ENCODE measurements at regions not wholly inside any gene's neighbourhood (a gene's known extent, or its start where the extent isn't known, plus 50 kb on each side); places are given as distances from the start of the nearest gene placed in this dataset.

- Histone ChIP-seq H3K4me3 (no peak overlapping the region), H3K36me3 (no peaks in the 10 kb centered on the region), H3K27me3 (no peaks in the 10 kb centered on the region), H3K4me1 (no peaks in the 10 kb centered on the region), H3K27ac (no peak overlapping the region), H3K9me3 (no peaks in the 10 kb centered on the region)
- DNase-seq (ENCODE audit: extremely low spot score in 2 of 2) = no peak
- intact Hi-C loops (cut with DNase I) = no loop called here
- TF ChIP-seq POLR2A (IDR thresholded peaks at IDR 0.05) = no peak
- TF ChIP-seq, protein P1, sequence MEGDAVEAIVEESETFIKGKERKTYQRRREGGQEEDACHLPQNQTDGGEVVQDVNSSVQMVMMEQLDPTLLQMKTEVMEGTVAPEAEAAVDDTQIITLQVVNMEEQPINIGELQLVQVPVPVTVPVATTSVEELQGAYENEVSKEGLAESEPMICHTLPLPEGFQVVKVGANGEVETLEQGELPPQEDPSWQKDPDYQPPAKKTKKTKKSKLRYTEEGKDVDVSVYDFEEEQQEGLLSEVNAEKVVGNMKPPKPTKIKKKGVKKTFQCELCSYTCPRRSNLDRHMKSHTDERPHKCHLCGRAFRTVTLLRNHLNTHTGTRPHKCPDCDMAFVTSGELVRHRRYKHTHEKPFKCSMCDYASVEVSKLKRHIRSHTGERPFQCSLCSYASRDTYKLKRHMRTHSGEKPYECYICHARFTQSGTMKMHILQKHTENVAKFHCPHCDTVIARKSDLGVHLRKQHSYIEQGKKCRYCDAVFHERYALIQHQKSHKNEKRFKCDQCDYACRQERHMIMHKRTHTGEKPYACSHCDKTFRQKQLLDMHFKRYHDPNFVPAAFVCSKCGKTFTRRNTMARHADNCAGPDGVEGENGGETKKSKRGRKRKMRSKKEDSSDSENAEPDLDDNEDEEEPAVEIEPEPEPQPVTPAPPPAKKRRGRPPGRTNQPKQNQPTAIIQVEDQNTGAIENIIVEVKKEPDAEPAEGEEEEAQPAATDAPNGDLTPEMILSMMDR (IDR thresholded peaks at IDR 0.05) = no peak
- no peak for TF ChIP-seq POLR2AphosphoS5 (IDR thresholded peaks at IDR 0.05; ENCODE audit: insufficient read depth in 1 of 2, low read depth in 1 of 2)
Measured at GRCh38 chr15:86009727-86010126, 69.9 kb upstream of the AGBL1 start.

DNA sequence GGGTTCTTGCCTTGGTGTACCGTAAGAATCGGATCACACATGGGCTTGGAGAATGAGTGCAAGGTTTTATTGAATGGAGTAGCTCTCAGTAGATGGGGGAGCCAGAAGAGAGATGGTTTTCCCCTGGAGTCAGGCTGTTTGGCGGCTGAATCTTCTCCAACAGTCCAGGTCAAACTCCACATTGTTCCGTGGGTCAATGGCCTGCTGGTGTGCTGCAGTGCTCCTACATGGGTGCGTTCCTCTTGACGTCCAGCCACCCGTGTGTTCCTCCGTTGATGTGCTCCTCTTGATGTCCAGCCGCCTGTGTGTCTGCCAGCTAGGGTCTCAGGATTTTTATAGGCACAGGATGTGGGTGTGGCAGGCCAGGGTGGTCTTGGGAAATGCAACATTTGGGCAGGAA lies 69.3 kb upstream of the AGBL1 start:
- TF ChIP-seq POLR2A (IDR thresholded peaks at IDR 0.05) (no peak), POLR2AphosphoS5 (IDR thresholded peaks at IDR 0.05; ENCODE audit: insufficient read depth in 1 of 2, low read depth in 1 of 2) (no peak)
- TF ChIP-seq, protein P1 (IDR thresholded peaks at IDR 0.05) = no peak
- DNase-seq (ENCODE audit: extremely low spot score in 2 of 2) = no peak
- Histone ChIP-seq H3K27ac (no peak overlapping the region), H3K27me3 (no peaks in the 10 kb centered on the region), H3K4me3 (no peak overlapping the region), H3K4me1 (no peaks in the 10 kb centered on the region), H3K9me3 (no peaks in the 10 kb centered on the region), H3K36me3 (no peaks in the 10 kb centered on the region)
- intact Hi-C loops (cut with DNase I) = no loop called here

GRCh38 chr15:86010891-86011290 lies 68.8 kb upstream of the AGBL1 start:
- H3K27ac ChIP-seq = no peak overlapping the region
- no peak for DNase-seq (ENCODE audit: extremely low spot score in 2 of 2)
- no peaks in the 10 kb centered on the region for H3K4me1 ChIP-seq
- H3K36me3 ChIP-seq = no peaks in the 10 kb centered on the region
- no peaks in the 10 kb centered on the region for H3K27me3 ChIP-seq
- H3K9me3 ChIP-seq = no peaks in the 10 kb centered on the region
- TF ChIP-seq POLR2A (IDR thresholded peaks at IDR 0.05) = no peak
- TF ChIP-seq POLR2AphosphoS5 (IDR thresholded peaks at IDR 0.05; ENCODE audit: insufficient read depth in 1 of 2, low read depth in 1 of 2) = no peak
- TF ChIP-seq, protein P1 (IDR thresholded peaks at IDR 0.05) = no peak
- intact Hi-C loops (cut with DNase I) = no loop called here
- H3K4me3 ChIP-seq = no peak overlapping the region

GRCh38 chr15:86014016-86014415 lies 65.7 kb upstream of the AGBL1 start:
- H3K4me1 ChIP-seq = no peaks in the 10 kb centered on the region
- intact Hi-C loops (cut with DNase I) = no loop called here
- H3K4me3 ChIP-seq = no peak overlapping the region
- no peak overlapping the region for H3K27ac ChIP-seq
- no peak for DNase-seq (ENCODE audit: extremely low spot score in 2 of 2)
- H3K36me3 ChIP-seq = no peaks in the 10 kb centered on the region
- no peaks in the 10 kb centered on the region for H3K9me3 ChIP-seq
- TF ChIP-seq POLR2A (IDR thresholded peaks at IDR 0.05) = no peak
- TF ChIP-seq, protein P1 (IDR thresholded peaks at IDR 0.05) = no peak
- TF ChIP-seq POLR2AphosphoS5 (IDR thresholded peaks at IDR 0.05; ENCODE audit: insufficient read depth in 1 of 2, low read depth in 1 of 2) = no peak
- H3K27me3 ChIP-seq = no peaks in the 10 kb centered on the region

DNA sequence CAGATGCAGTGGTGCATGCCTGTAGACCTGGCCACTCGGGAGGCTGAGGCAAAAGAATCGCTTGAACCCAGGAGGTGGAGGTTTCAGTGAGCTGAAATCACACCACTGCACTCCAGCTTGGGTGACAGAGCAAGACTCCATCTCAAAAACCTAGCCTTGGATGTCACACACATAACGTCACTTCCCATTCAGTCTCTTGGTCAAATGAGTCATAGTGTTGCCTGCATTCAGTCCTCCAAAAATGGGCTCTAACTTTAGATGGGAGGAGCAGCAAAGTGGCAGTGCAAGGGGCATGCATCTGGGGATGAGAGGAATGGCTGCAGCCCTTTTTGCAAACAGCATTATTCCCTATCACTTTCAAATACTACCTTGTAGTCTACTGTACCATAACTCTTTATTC lies 62.9 kb upstream of the AGBL1 start:
- Histone ChIP-seq H3K9me3 (no peaks in the 10 kb centered on the region), H3K27ac (no peak overlapping the region), H3K4me3 (no peak overlapping the region), H3K4me1 (no peaks in the 10 kb centered on the region), H3K27me3 (no peaks in the 10 kb centered on the region), H3K36me3 (no peaks in the 10 kb centered on the region)
- no peak for TF ChIP-seq POLR2AphosphoS5 (IDR thresholded peaks at IDR 0.05; ENCODE audit: insufficient read depth in 1 of 2, low read depth in 1 of 2)
- TF ChIP-seq POLR2A (IDR thresholded peaks at IDR 0.05) = no peak
- TF ChIP-seq, protein P1 (IDR thresholded peaks at IDR 0.05) = no peak
- no peak for DNase-seq (ENCODE audit: extremely low spot score in 2 of 2)
- intact Hi-C loops (cut with DNase I) = no loop called here
